SU-DHL-6 (cell line): ENCODE measurements at regions not wholly inside any gene's neighbourhood (a gene's known extent, or its start where the extent isn't known, plus 50 kb on each side); places are given as distances from the start of the nearest gene placed in this dataset.

Experiments
- H2AFZ ChIP-seq: fragments of 200-600 bp; sonication (generic); 2 replicates; pipeline ENCODE4 v1.6.1; 2014; ENCODE audit warnings: low read depth, mild to moderate bottlenecking, moderate library complexity, mixed read lengths, antibody characterized with exemption, low read length; ENCODE audit not compliant: severe bottlenecking
- H3F3A ChIP-seq: fragments of 200-600 bp; shearing (Covaris generic); 2 replicates; pipeline ENCODE4 v1.6.0; 2016; ENCODE audit warnings: antibody characterized with exemption, mild to moderate bottlenecking; ENCODE audit not compliant: insufficient read depth
- H3K27ac ChIP-seq: fragments of 200-600 bp; sonication (generic); 2 replicates; pipeline ENCODE4 v1.5.1; 2016; ENCODE audit warnings: low read depth, mild to moderate bottlenecking, low read length, moderate library complexity, mixed read lengths
- H3K27me3 ChIP-seq: fragments of 200-600 bp; sonication (generic), shearing (Covaris generic); 2 replicates; pipeline ENCODE4 v1.6.0; 2014; ENCODE audit warnings: mild to moderate bottlenecking, low read length
- H3K36me3 ChIP-seq: fragments of 200-600 bp; sonication (generic); 2 replicates; pipeline ENCODE4 v1.6.1; 2014; ENCODE audit warnings: mild to moderate bottlenecking, low read length, mixed read lengths
- H3K4me2 ChIP-seq: fragments of 300-600, 200-600 bp; shearing (Covaris generic), sonication (generic); 2 replicates; pipeline ENCODE4 v1.6.0; 2014; ENCODE audit warnings: low read length, low read depth, mild to moderate bottlenecking; ENCODE audit not compliant: poor library complexity, severe bottlenecking
- H3K4me3 ChIP-seq: fragments of 200-600 bp; sonication (generic); 2 replicates; pipeline ENCODE4 v1.5.1; 2014; ENCODE audit warnings: antibody characterized with exemption, low read length, mild to moderate bottlenecking, mixed read lengths; ENCODE audit not compliant: insufficient read depth, poor library complexity, severe bottlenecking
- H3K79me2 ChIP-seq: fragments of 200-600 bp; sonication (generic); 2 replicates; pipeline ENCODE4 v1.6.1; 2014; ENCODE audit warnings: mild to moderate bottlenecking, low read length, moderate library complexity; ENCODE audit not compliant: insufficient read depth
- H3K9ac ChIP-seq: fragments of 200-600 bp; sonication (generic); 2 replicates; pipeline ENCODE4 v1.7.0; 2014; ENCODE audit warnings: mild to moderate bottlenecking, low read length
- H3K9me2 ChIP-seq: fragments of 200-600 bp; sonication (generic); replicated peaks from 2 replicates; pipeline ENCODE4 v1.6.1; 2014; ENCODE audit warnings: low read length; ENCODE audit not compliant: insufficient read depth
- H3K9me3 ChIP-seq: fragments of 200-600 bp; sonication (generic); 2 replicates; pipeline ENCODE4 v1.6.1; 2014; ENCODE audit warnings: low read length, mixed read lengths; ENCODE audit not compliant: insufficient read depth
- H4K20me1 ChIP-seq: fragments of 200-600 bp; sonication (generic); 2 replicates; pipeline ENCODE4 v1.6.1; 2014; ENCODE audit warnings: low read depth, mild to moderate bottlenecking, antibody characterized with exemption, low read length, moderate library complexity, mixed read lengths
- CTCF ChIP-seq: fragments of 200-600 bp; sonication (generic); IDR thresholded peaks from one replicate; pipeline ENCODE4 v1.5.1; 2017; ENCODE audit warnings: antibody characterized with exemption, mild to moderate bottlenecking, low read length, moderate library complexity; ENCODE audit not compliant: insufficient read depth, poor library complexity, severe bottlenecking
- EZH2phosphoT487 ChIP-seq: fragments of 200-600 bp; sonication (generic), shearing (Covaris generic); conservative IDR thresholded peaks from 2 replicates; pipeline ENCODE4 v1.6.1; 2018; ENCODE audit warnings: mild to moderate bottlenecking, antibody characterized with exemption, low read length, moderate library complexity, mixed read lengths

GRCh38 chr11:134678744-134679143, 266.7 kb upstream of the B3GAT1 start:
- no peaks in the 10 kb centered on the region for H3K36me3 ChIP-seq
- H2AFZ ChIP-seq: no peak overlapping the region
- no peak overlapping the region for H3K4me3 ChIP-seq
- no peaks in the 10 kb centered on the region for H3K9me2 ChIP-seq
- TF ChIP-seq CTCF (no peak), EZH2phosphoT487 (no peak)
- H3K27me3 ChIP-seq: no peaks in the 10 kb centered on the region
- no peaks in the 10 kb centered on the region for H3K79me2 ChIP-seq
- no peaks in the 10 kb centered on the region for H4K20me1 ChIP-seq
- H3K9ac ChIP-seq: no peak overlapping the region
- no peaks in the 10 kb centered on the region for H3F3A ChIP-seq
- no peak overlapping the region for H3K4me2 ChIP-seq
- H3K27ac ChIP-seq: no peak overlapping the region
- no peaks in the 10 kb centered on the region for H3K9me3 ChIP-seq

- H3K79me2 ChIP-seq: no peaks in the 10 kb centered on the region
These were observed 266.0 kb upstream of the B3GAT1 start for GRCh38 chr11:134677891-134678551.

GRCh38 chr11:134677397-134677822, 265.4 kb upstream of the B3GAT1 start:
- H3K4me2 ChIP-seq: no peak overlapping the region
- no peak for TF ChIP-seq CTCF
- no peak for TF ChIP-seq EZH2phosphoT487

More at GRCh38 chr11:134677891-134678551, 266.0 kb upstream of the B3GAT1 start:
- Histone ChIP-seq H3K4me3 (no peak overlapping the region), H3K9me3 (no peaks in the 10 kb centered on the region), H3K9me2 (no peaks in the 10 kb centered on the region), H3K36me3 (no peaks in the 10 kb centered on the region), H3F3A (no peaks in the 10 kb centered on the region), H2AFZ (no peak overlapping the region), H4K20me1 (no peaks in the 10 kb centered on the region), H3K4me2 (no peak overlapping the region), H3K27ac (no peak overlapping the region), H3K27me3 (no peaks in the 10 kb centered on the region), H3K9ac (no peak overlapping the region)
- TF ChIP-seq EZH2phosphoT487 (no peak), CTCF (no peak)

More at GRCh38 chr11:134677397-134677822, 265.4 kb upstream of the B3GAT1 start:
- Histone ChIP-seq H3K9me3 (no peaks in the 10 kb centered on the region), H3K27me3 (no peaks in the 10 kb centered on the region), H2AFZ (no peak overlapping the region), H3K79me2 (no peaks in the 10 kb centered on the region), H3K27ac (no peak overlapping the region), H3F3A (no peaks in the 10 kb centered on the region), H3K9ac (no peak overlapping the region), H3K9me2 (no peaks in the 10 kb centered on the region), H3K36me3 (no peaks in the 10 kb centered on the region), H3K4me3 (no peak overlapping the region), H4K20me1 (no peaks in the 10 kb centered on the region)
